HepG2 (cell line): ENCODE measurements at regions not wholly inside any gene's neighbourhood (a gene's known extent, or its start where the extent isn't known, plus 50 kb on each side); places are given as distances from the start of the nearest gene placed in this dataset.

Experiments
- ETV5 ChIP-seq: IDR thresholded peaks from 2 replicates; pipeline ENCODE4 v1.6.1; 2018; ENCODE audit warnings: missing biosample characterization, missing genetic modification reagents, inconsistent platforms, borderline replicate concordance
- FOXK1 ChIP-seq: sonication (generic); formaldehyde crosslinking; IDR thresholded peaks from 2 replicates; pipeline ENCODE4 v1.4.0; 2020; ENCODE audit warnings: low read depth, missing genetic modification reagents, borderline replicate concordance
- FOXO1 ChIP-seq: sonication (generic); formaldehyde crosslinking; IDR thresholded peaks from 2 replicates; pipeline ENCODE4 v1.4.0; 2020; ENCODE audit warnings: missing genetic modification reagents
- HOXD1 ChIP-seq: sonication (generic); formaldehyde crosslinking; IDR thresholded peaks from 2 replicates; pipeline ENCODE4 v1.5.0; 2020; ENCODE audit warnings: missing genetic modification reagents
- JUNB ChIP-seq: sonication (generic); formaldehyde crosslinking; IDR thresholded peaks from 2 replicates; pipeline ENCODE4 v1.8.0; 2022; ENCODE audit warnings: missing genetic modification reagents, mild to moderate bottlenecking, borderline replicate concordance
- PAX8 ChIP-seq: sonication (generic); formaldehyde crosslinking; IDR thresholded peaks from 2 replicates; pipeline ENCODE4 v1.8.0; 2022; ENCODE audit warnings: mild to moderate bottlenecking, missing genetic modification reagents, borderline replicate concordance
- REPIN1 ChIP-seq: sonication (generic); formaldehyde crosslinking; IDR thresholded peaks from 2 replicates; pipeline ENCODE4 v1.8.0; 2022; ENCODE audit warnings: missing genetic modification reagents, low read depth, mild to moderate bottlenecking, borderline replicate concordance
- SSRP1 ChIP-seq: IDR thresholded peaks from 2 replicates; pipeline ENCODE4 v1.6.1; 2016; ENCODE audit warnings: control low read depth
- ZBTB7A ChIP-seq: sonication (generic); formaldehyde crosslinking; IDR thresholded peaks from 2 replicates; pipeline ENCODE4 v1.8.0; 2022; ENCODE audit warnings: mild to moderate bottlenecking, missing genetic modification reagents
- ZNF331 ChIP-seq: sonication (generic); formaldehyde crosslinking; IDR thresholded peaks from 2 replicates; pipeline ENCODE4 v1.4.0; 2020; ENCODE audit warnings: missing genetic modification reagents
- ZNF350 ChIP-seq: sonication (generic); formaldehyde crosslinking; IDR thresholded peaks from 2 replicates; pipeline ENCODE4 v1.4.0; 2020; ENCODE audit warnings: mild to moderate bottlenecking, low read depth, missing genetic modification reagents, borderline replicate concordance
- ZNF44 ChIP-seq: sonication (generic); formaldehyde crosslinking; IDR thresholded peaks from 2 replicates; pipeline ENCODE4 v1.5.1; 2020; ENCODE audit warnings: mild to moderate bottlenecking, missing genetic modification reagents
- ZNF766 ChIP-seq: sonication (generic); formaldehyde crosslinking; IDR thresholded peaks from 2 replicates; pipeline ENCODE4 v1.5.0; 2020; ENCODE audit warnings: missing genetic modification reagents, borderline replicate concordance
- ZNF777 ChIP-seq: sonication (generic); formaldehyde crosslinking; IDR thresholded peaks from 2 replicates; pipeline ENCODE4 v1.4.0; 2020; ENCODE audit warnings: missing genetic modification reagents
- TF ChIP-seq, protein P1 (sequence below): sonication (generic); formaldehyde crosslinking; IDR thresholded peaks from 2 replicates; pipeline ENCODE4 v1.4.0; 2020; ENCODE audit warnings: missing genetic modification reagents
- TF ChIP-seq, protein P2 (sequence below): sonication (generic); formaldehyde crosslinking; IDR thresholded peaks from 2 replicates; pipeline ENCODE4 v1.4.0; 2020; ENCODE audit warnings: missing genetic modification reagents, mild to moderate bottlenecking, borderline replicate concordance
- TF ChIP-seq, protein P3 (sequence below): sonication (generic); formaldehyde crosslinking; IDR thresholded peaks from 2 replicates; pipeline ENCODE4 v1.4.0; 2020; ENCODE audit warnings: missing genetic modification reagents; ENCODE audit errors: not compliant biosample characterization
- TF ChIP-seq, protein P4 (sequence below): sonication (generic); formaldehyde crosslinking; IDR thresholded peaks from 2 replicates; pipeline ENCODE4 v1.8.1; 2023; ENCODE audit warnings: mild to moderate bottlenecking, missing genetic modification reagents

DNA sequence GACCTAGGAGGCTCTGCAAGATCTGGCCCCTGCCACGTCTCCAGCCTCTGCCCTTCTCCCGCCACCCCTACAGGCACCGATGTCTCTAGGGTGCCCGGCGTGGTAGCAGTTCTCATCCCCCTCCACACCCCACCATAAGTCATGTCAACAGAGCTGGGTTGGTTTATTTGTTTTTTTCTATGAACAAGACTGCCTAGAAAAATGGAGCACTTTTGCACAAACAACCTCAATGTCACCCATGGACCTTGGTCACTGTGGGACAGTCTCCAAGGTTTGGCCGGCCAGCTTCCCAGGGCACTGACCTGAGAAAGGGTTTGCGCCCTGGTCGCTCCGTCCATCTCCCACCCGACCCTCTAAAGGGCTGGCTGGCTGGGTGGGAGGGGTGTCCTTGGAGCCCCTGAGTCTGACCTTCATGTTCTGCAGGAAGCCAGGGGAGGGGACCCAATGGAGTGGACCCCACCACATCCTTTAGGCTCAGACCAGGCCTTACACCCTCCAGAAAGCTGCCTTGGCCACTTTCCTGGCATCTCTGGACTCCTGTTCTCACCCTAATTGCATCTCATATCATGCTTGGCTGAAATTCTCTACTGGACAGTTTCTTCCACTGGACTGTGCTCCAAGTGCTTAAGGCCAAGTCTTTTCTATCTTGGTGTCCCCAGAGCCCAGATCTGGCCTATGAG is 104.8 kb upstream of the PTPN1 start (continued):
- TF ChIP-seq, protein P1, sequence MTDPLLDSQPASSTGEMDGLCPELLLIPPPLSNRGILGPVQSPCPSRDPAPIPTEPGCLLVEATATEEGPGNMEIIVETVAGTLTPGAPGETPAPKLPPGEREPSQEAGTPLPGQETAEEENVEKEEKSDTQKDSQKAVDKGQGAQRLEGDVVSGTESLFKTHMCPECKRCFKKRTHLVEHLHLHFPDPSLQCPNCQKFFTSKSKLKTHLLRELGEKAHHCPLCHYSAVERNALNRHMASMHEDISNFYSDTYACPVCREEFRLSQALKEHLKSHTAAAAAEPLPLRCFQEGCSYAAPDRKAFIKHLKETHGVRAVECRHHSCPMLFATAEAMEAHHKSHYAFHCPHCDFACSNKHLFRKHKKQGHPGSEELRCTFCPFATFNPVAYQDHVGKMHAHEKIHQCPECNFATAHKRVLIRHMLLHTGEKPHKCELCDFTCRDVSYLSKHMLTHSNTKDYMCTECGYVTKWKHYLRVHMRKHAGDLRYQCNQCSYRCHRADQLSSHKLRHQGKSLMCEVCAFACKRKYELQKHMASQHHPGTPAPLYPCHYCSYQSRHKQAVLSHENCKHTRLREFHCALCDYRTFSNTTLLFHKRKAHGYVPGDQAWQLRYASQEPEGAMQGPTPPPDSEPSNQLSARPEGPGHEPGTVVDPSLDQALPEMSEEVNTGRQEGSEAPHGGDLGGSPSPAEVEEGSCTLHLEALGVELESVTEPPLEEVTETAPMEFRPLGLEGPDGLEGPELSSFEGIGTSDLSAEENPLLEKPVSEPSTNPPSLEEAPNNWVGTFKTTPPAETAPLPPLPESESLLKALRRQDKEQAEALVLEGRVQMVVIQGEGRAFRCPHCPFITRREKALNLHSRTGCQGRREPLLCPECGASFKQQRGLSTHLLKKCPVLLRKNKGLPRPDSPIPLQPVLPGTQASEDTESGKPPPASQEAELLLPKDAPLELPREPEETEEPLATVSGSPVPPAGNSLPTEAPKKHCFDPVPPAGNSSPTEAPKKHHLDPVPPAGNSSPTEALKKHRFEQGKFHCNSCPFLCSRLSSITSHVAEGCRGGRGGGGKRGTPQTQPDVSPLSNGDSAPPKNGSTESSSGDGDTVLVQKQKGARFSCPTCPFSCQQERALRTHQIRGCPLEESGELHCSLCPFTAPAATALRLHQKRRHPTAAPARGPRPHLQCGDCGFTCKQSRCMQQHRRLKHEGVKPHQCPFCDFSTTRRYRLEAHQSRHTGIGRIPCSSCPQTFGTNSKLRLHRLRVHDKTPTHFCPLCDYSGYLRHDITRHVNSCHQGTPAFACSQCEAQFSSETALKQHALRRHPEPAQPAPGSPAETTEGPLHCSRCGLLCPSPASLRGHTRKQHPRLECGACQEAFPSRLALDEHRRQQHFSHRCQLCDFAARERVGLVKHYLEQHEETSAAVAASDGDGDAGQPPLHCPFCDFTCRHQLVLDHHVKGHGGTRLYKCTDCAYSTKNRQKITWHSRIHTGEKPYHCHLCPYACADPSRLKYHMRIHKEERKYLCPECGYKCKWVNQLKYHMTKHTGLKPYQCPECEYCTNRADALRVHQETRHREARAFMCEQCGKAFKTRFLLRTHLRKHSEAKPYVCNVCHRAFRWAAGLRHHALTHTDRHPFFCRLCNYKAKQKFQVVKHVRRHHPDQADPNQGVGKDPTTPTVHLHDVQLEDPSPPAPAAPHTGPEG (CRISPR knock-in tag), result peak; percentile 52; the same call in 1 of the 2 replicates
- peak; percentile 58 for TF ChIP-seq ZBTB7A (CRISPR knock-in tag)
- 0 out of 2 replicates have a peak, but pooled peaks have one; percentile 27 for TF ChIP-seq FOXK1 (CRISPR knock-in tag)
- peak; percentile 24; the same call in 1 of the 2 replicates for TF ChIP-seq ZNF44
- TF ChIP-seq REPIN1 (CRISPR knock-in tag), result no peak; the same call in 1 of the 2 replicates
- TF ChIP-seq ETV5 (CRISPR knock-in tag), result peak; percentile 31; the same call in 1 of the 2 replicates
- TF ChIP-seq, protein P2, sequence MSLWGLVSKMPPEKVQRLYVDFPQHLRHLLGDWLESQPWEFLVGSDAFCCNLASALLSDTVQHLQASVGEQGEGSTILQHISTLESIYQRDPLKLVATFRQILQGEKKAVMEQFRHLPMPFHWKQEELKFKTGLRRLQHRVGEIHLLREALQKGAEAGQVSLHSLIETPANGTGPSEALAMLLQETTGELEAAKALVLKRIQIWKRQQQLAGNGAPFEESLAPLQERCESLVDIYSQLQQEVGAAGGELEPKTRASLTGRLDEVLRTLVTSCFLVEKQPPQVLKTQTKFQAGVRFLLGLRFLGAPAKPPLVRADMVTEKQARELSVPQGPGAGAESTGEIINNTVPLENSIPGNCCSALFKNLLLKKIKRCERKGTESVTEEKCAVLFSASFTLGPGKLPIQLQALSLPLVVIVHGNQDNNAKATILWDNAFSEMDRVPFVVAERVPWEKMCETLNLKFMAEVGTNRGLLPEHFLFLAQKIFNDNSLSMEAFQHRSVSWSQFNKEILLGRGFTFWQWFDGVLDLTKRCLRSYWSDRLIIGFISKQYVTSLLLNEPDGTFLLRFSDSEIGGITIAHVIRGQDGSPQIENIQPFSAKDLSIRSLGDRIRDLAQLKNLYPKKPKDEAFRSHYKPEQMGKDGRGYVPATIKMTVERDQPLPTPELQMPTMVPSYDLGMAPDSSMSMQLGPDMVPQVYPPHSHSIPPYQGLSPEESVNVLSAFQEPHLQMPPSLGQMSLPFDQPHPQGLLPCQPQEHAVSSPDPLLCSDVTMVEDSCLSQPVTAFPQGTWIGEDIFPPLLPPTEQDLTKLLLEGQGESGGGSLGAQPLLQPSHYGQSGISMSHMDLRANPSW (CRISPR knock-in tag), result 0 out of 2 replicates have a peak, but pooled peaks have one; percentile 16
- peak; percentile 68 for TF ChIP-seq FOXO1 (CRISPR knock-in tag)
- peak; percentile 80; the same call in 1 of the 2 replicates for TF ChIP-seq ZNF766
- TF ChIP-seq SSRP1 (CRISPR knock-in tag), result no peak
- TF ChIP-seq JUNB (CRISPR knock-in tag), result no peak
- TF ChIP-seq ZNF331, result peak; percentile 31; the same call in 1 of the 2 replicates
- TF ChIP-seq, protein P3, sequence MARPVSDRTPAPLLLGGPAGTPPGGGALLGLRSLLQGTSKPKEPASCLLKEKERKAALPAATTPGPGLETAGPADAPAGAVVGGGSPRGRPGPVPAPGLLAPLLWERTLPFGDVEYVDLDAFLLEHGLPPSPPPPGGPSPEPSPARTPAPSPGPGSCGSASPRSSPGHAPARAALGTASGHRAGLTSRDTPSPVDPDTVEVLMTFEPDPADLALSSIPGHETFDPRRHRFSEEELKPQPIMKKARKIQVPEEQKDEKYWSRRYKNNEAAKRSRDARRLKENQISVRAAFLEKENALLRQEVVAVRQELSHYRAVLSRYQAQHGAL (CRISPR knock-in tag), result no peak
- TF ChIP-seq ZNF350 (CRISPR knock-in tag), result peak; percentile 17; the same call in 1 of the 2 replicates
- peak; percentile 91 for TF ChIP-seq HOXD1 (CRISPR knock-in tag)
- TF ChIP-seq ZNF777 (CRISPR knock-in tag), result peak; percentile 67; the same call in 1 of the 2 replicates
- TF ChIP-seq, protein P4, sequence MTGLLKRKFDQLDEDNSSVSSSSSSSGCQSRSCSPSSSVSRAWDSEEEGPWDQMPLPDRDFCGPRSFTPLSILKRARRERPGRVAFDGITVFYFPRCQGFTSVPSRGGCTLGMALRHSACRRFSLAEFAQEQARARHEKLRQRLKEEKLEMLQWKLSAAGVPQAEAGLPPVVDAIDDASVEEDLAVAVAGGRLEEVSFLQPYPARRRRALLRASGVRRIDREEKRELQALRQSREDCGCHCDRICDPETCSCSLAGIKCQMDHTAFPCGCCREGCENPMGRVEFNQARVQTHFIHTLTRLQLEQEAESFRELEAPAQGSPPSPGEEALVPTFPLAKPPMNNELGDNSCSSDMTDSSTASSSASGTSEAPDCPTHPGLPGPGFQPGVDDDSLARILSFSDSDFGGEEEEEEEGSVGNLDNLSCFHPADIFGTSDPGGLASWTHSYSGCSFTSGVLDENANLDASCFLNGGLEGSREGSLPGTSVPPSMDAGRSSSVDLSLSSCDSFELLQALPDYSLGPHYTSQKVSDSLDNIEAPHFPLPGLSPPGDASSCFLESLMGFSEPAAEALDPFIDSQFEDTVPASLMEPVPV (CRISPR knock-in tag), result 0 out of 2 replicates have a peak, but pooled peaks have one; percentile 1
- TF ChIP-seq PAX8, result no peak
